Activated CD8-positive, alpha-beta T cell treated with anti-CD3 and anti-CD28 coated beads, Interleukin-2, amount 10 ng/mL, durations not matched to agents 7 days and 5 days (primary cell): ENCODE measurements at regions not wholly inside any gene's neighbourhood (a gene's known extent, or its start where the extent isn't known, plus 50 kb on each side); places are given as distances from the start of the nearest gene placed in this dataset.

Experiments
- ATAC-seq: fragments of 150-1000 bp; cut with Tn5 transposase; one replicate; pipeline ENCODE4 v1.10.0; 2021; ENCODE audit warnings: moderate library complexity
- CTCF ChIA-PET: fragments of 350-600 bp; sonication (Branson Sonifier 250); formaldehyde crosslinking; loops from one replicate; lab custom pipeline; 2021; ENCODE audit warnings: antibody characterized with exemption; lab: Charles Lee
- POLR2A ChIA-PET: fragments of 350-600 bp; sonication (Branson Sonifier 250); formaldehyde crosslinking; loops from one replicate; lab custom pipeline; 2021; ENCODE audit warnings: antibody characterized with exemption; lab: Charles Lee
- DNase-seq: peaks from one replicate; pipeline ENCODE4 v3.0.0-alpha.2; 2020
- H3K27ac Mint-ChIP-seq: one replicate; pipeline ENCODE4 v1.8.0; 2021; ENCODE audit warnings: mild to moderate bottlenecking, mixed read lengths
- H3K27me3 Mint-ChIP-seq: one replicate; pipeline ENCODE4 v1.8.0; 2021; ENCODE audit warnings: low read depth, mixed read lengths
- H3K36me3 Mint-ChIP-seq: one replicate; pipeline ENCODE4 v1.8.0; 2021; ENCODE audit warnings: low read depth, mixed read lengths
- H3K4me1 Mint-ChIP-seq: one replicate; pipeline ENCODE4 v1.8.0; 2021; ENCODE audit warnings: low read depth, mixed read lengths
- H3K4me3 Mint-ChIP-seq: one replicate; pipeline ENCODE4 v1.8.0; 2021; ENCODE audit warnings: mild to moderate bottlenecking, mixed read lengths
- H3K9me3 Mint-ChIP-seq: one replicate; pipeline ENCODE4 v1.8.0; 2022; ENCODE audit warnings: mixed read lengths; ENCODE audit not compliant: insufficient read depth

- CTCF ChIA-PET, result no interaction called here
Measured at GRCh38 chr20:5265662-5265985, 51.1 kb downstream of the PROKR2 start.

GRCh38 chr20:5264807-5265661, 51.7 kb downstream of the PROKR2 start:
- Mint-ChIP-seq H3K4me1 (peaks cover 5% of the 10 kb centered on the region), H3K27ac (no peak overlapping the region), H3K4me3 (no peak overlapping the region), H3K9me3 (no peaks in the 10 kb centered on the region), H3K27me3 (peaks cover 42% of the 10 kb centered on the region), H3K36me3 (no peaks in the 10 kb centered on the region)
- ATAC-seq, result no peak
- POLR2A ChIA-PET, result no interaction called here
- CTCF ChIA-PET, result interaction anchor here (2.0 kb wide), 1 partner anchor 42 kb away, joined by 5 read pairs; no protein-coding TSS in a partner anchor
- no peak for DNase-seq

More at GRCh38 chr20:5265662-5265985, 51.1 kb downstream of the PROKR2 start:
- H3K27ac Mint-ChIP-seq, result no peak overlapping the region
- H3K4me3 Mint-ChIP-seq, result no peak overlapping the region
- H3K27me3 Mint-ChIP-seq, result peaks cover 42% of the 10 kb centered on the region
- no peak for ATAC-seq
- no peaks in the 10 kb centered on the region for H3K36me3 Mint-ChIP-seq
- H3K4me1 Mint-ChIP-seq, result peaks cover 5% of the 10 kb centered on the region
- no peak for DNase-seq
- H3K9me3 Mint-ChIP-seq, result no peaks in the 10 kb centered on the region
- POLR2A ChIA-PET, result no interaction called here

- H3K9me3 Mint-ChIP-seq, result no peaks in the 10 kb centered on the region
- no peak for ATAC-seq
- H3K4me1 Mint-ChIP-seq, result no peaks in the 10 kb centered on the region
- no peak for DNase-seq
- H3K36me3 Mint-ChIP-seq, result no peaks in the 10 kb centered on the region
- POLR2A ChIA-PET, result no interaction called here
- CTCF ChIA-PET, result no interaction called here
- no peak overlapping the region for H3K27ac Mint-ChIP-seq
- H3K27me3 Mint-ChIP-seq, result peaks cover 39% of the 10 kb centered on the region
- no peak overlapping the region for H3K4me3 Mint-ChIP-seq
Measured at GRCh38 chr20:5261763-5262162, 55.0 kb downstream of the PROKR2 start.

GRCh38 chr20:5260889-5261288, 55.9 kb downstream of the PROKR2 start:
- POLR2A ChIA-PET, result no interaction called here
- no peaks in the 10 kb centered on the region for H3K4me1 Mint-ChIP-seq
- H3K36me3 Mint-ChIP-seq, result no peaks in the 10 kb centered on the region
- no peak overlapping the region for H3K4me3 Mint-ChIP-seq
- DNase-seq (no peak), ATAC-seq (no peak)
- no peak overlapping the region for H3K27ac Mint-ChIP-seq
- H3K27me3 Mint-ChIP-seq, result peaks cover 37% of the 10 kb centered on the region
- CTCF ChIA-PET, result no interaction called here
- no peaks in the 10 kb centered on the region for H3K9me3 Mint-ChIP-seq
